Panc1 (cell line): ENCODE measurements at regions not wholly inside any gene's neighbourhood (a gene's known extent, or its start where the extent isn't known, plus 50 kb on each side); places are given as distances from the start of the nearest gene placed in this dataset.

Experiments used
- CTCF ChIP-seq: fragments of 450-650 bp; IDR thresholded peaks from 2 replicates; pipeline ENCODE4 v1.5.1; 2017; ENCODE audit warnings: mild to moderate bottlenecking
- SIN3A ChIP-seq: IDR thresholded peaks from 2 replicates; pipeline ENCODE4 v1.6.1; 2012; ENCODE audit warnings: low read depth, mild to moderate bottlenecking, low read length, moderate library complexity, borderline replicate concordance; ENCODE audit not compliant: insufficient read depth

GRCh38 chr16:27721531-27722181 lies 171.7 kb downstream of the KATNIP start:
- TF ChIP-seq CTCF (no peak), SIN3A (no peak)
